ENCODE measurements at regions not wholly inside any gene's neighbourhood (a gene's known extent, or its start where the extent isn't known, plus 50 kb on each side); places are given as distances from the start of the nearest gene placed in this dataset.

GRCh38 chr20:11387189-11387754 lies 530.4 kb upstream of the BTBD3 start:
- TF ChIP-seq FOXP2 (optimal IDR thresholded peaks at IDR 0.05; ENCODE audit: borderline replicate concordance, extremely low read depth, extremely low read length, insufficient read depth) (no peak), POLR2AphosphoS5 (IDR thresholded peaks at IDR 0.05; ENCODE audit: low read depth, low read length) (no peak), REST (IDR thresholded peaks at IDR 0.05; ENCODE audit: insufficient read depth in 1 of 2, low read depth in 2 of 2, low read length in 2 of 2) (no peak), SIN3A (IDR thresholded peaks at IDR 0.05; ENCODE audit: borderline replicate concordance, insufficient read depth, low read length) (no peak), TAF1 (IDR thresholded peaks at IDR 0.05; ENCODE audit: borderline replicate concordance, insufficient read depth, low read length) (no peak)

- TF ChIP-seq POLR2AphosphoS5 (IDR thresholded peaks at IDR 0.05; ENCODE audit: low read depth, low read length): no peak
- no peak for TF ChIP-seq SIN3A (IDR thresholded peaks at IDR 0.05; ENCODE audit: borderline replicate concordance, insufficient read depth, low read length)
- no peak for TF ChIP-seq FOXP2 (optimal IDR thresholded peaks at IDR 0.05; ENCODE audit: borderline replicate concordance, extremely low read depth, extremely low read length, insufficient read depth)
- no peak for TF ChIP-seq TAF1 (IDR thresholded peaks at IDR 0.05; ENCODE audit: borderline replicate concordance, insufficient read depth, low read length)
- no peak for TF ChIP-seq REST (IDR thresholded peaks at IDR 0.05; ENCODE audit: insufficient read depth in 1 of 2, low read depth in 2 of 2, low read length in 2 of 2)
These were observed 528.5 kb upstream of the BTBD3 start for GRCh38 chr20:11389186-11389585.

- TF ChIP-seq POLR2AphosphoS5 (IDR thresholded peaks at IDR 0.05; ENCODE audit: low read depth, low read length) (no peak), TAF1 (IDR thresholded peaks at IDR 0.05; ENCODE audit: borderline replicate concordance, insufficient read depth, low read length) (no peak), SIN3A (IDR thresholded peaks at IDR 0.05; ENCODE audit: borderline replicate concordance, insufficient read depth, low read length) (no peak), FOXP2 (optimal IDR thresholded peaks at IDR 0.05; ENCODE audit: borderline replicate concordance, extremely low read depth, extremely low read length, insufficient read depth) (no peak)
These were observed 526.1 kb upstream of the BTBD3 start for GRCh38 chr20:11391591-11391990.

- TF ChIP-seq REST (IDR thresholded peaks at IDR 0.05; ENCODE audit: insufficient read depth in 1 of 2, low read depth in 2 of 2, low read length in 2 of 2) (no peak), POLR2AphosphoS5 (IDR thresholded peaks at IDR 0.05; ENCODE audit: low read depth, low read length) (no peak), FOXP2 (optimal IDR thresholded peaks at IDR 0.05; ENCODE audit: borderline replicate concordance, extremely low read depth, extremely low read length, insufficient read depth) (no peak), SIN3A (IDR thresholded peaks at IDR 0.05; ENCODE audit: borderline replicate concordance, insufficient read depth, low read length) (no peak), TAF1 (IDR thresholded peaks at IDR 0.05; ENCODE audit: borderline replicate concordance, insufficient read depth, low read length) (no peak)
These were observed 523.4 kb upstream of the BTBD3 start for GRCh38 chr20:11394145-11394833.

GRCh38 chr20:11395581-11395980 lies 522.1 kb upstream of the BTBD3 start:
- no peak for TF ChIP-seq FOXP2 (optimal IDR thresholded peaks at IDR 0.05; ENCODE audit: borderline replicate concordance, extremely low read depth, extremely low read length, insufficient read depth)
- TF ChIP-seq POLR2AphosphoS5 (IDR thresholded peaks at IDR 0.05; ENCODE audit: low read depth, low read length): no peak
- no peak for TF ChIP-seq REST (IDR thresholded peaks at IDR 0.05; ENCODE audit: insufficient read depth in 1 of 2, low read depth in 2 of 2, low read length in 2 of 2)
- no peak for TF ChIP-seq TAF1 (IDR thresholded peaks at IDR 0.05; ENCODE audit: borderline replicate concordance, insufficient read depth, low read length)
- TF ChIP-seq SIN3A (IDR thresholded peaks at IDR 0.05; ENCODE audit: borderline replicate concordance, insufficient read depth, low read length): no peak
